ENCODE measurements at regions not wholly inside any gene's neighbourhood (a gene's known extent, or its start where the extent isn't known, plus 50 kb on each side); places are given as distances from the start of the nearest gene placed in this dataset.
A peak's percentile ranks its signal among the peaks of the same experiment; 100 is the strongest.
"Not testable (repeated sequence)": the region's sequence is repeated elsewhere in the genome, so short reads cannot be mapped to it uniquely, and the experiment has no call there.

DNA sequence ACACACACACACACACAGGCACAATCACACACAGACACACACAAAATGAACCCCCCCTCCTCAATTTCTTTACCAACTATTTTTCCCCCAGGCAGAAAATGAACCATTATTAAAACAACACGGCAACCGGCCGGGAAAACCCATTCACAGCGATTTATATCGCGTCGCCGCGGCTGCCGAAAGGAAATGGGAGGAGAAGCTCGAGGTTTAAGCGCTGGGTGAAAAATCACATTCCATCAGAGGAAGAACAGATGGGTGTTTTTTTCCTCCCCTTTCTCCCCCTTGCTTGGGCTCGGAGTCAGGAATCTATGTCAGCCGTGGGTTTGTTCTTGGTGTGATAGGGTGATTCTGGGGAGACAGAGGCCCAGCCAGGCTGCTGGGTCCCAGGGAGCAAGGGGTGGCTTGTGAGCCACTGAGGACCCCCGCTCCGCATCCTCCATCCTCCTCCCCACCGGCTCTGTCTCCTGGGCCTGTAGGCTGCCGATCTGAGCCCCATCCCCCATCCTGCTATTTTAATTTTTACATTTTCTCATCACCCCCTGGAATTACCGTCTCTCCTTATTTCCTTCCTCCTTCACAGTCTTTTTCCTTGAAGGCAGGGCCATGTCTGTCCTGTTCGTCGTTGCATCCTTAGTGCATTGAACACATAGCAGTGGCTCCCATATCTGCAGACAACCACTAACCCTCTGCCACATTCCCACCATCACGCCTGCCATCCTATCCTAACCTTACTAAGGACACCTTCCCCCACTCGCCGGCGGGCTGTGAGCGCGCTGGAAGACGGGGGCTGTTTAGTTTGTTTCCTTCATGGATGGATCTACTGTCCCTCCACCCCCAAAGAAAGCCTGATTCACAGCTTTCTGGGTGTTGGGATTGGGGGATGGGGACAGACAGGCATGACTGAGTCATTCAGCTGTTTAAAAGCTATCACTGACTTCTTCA, 137.7 kb downstream of the CRLF3 start:
- DNase-seq (ENCODE audit: low spot score) = not testable (repeated sequence)

DNA sequence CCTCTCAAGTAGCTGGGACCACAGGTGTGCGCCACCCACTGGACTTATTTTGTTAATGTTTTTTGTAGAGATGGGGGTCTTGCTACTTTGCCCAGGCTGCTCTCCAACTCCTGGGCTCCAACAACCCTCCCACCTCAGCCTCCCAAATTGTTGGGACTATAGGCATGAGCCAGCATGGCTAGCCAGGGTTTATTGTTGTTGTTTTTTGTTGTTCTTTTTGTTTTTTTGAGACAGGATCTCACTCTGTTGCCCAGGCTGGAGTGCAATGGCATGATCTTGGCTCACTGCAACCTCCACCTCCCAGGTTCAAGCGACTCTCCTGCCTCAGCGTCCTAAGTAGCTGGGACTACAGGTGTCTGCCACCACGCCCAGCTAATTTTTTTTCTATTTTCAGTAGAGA, 142.2 kb downstream of the CRLF3 start:
- DNase-seq (ENCODE audit: low spot score) = not testable (repeated sequence)

DNA sequence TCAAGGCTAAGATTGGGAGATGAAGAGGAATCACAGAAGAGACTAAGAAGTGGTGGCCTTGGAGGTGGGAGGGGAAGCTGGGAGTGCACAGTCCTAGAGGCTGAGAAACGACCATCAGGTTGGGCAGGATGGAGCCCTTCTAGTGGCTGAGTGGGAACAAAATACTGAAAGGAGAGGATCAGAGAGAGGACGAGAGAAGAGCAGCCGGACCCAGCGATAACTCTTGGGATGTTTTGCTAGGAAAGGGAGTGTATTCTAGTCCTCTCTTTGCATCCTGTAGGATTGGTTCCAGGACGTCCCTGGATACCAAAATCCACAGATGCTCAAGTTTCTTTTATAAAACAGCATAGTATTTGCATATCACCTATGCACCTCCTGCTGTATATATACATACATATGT, 143.8 kb downstream of the CRLF3 start:
- DNase-seq (ENCODE audit: low spot score) = not testable (repeated sequence)

DNA sequence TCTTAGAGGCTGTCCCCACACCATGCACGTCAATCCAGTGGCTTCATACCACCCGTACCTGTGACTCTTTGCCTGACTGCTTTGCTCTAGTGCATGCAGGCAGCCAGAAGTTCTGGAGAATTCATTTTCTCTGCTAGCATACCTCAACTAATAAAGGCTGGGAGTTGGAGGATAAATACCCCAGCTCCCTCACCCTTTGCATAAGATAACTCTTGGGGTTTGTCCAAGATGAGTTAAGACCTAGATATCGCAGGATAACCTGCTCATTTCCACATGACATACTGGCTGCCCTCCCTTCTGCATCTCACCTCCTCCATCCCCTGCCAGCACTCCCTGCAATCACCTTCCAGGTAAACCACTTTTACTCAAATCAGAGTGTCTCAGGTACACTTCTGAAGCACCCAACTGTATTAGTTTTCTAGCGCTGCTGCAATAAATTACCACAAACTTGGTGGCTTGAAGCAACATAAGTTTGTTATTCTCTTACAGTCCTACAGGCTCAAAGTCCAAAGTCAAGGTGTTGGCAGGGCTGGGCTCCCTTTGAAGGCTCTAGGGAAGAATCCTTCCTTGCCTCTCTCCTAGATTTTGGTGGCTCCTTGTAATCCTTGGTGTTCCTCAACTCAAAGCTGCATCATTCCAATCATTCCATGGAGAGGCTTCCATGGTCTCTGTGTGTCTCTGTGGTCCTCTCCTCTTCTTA, 146.8 kb downstream of the CRLF3 start:
- no peak for DNase-seq (ENCODE audit: low spot score)

DNA sequence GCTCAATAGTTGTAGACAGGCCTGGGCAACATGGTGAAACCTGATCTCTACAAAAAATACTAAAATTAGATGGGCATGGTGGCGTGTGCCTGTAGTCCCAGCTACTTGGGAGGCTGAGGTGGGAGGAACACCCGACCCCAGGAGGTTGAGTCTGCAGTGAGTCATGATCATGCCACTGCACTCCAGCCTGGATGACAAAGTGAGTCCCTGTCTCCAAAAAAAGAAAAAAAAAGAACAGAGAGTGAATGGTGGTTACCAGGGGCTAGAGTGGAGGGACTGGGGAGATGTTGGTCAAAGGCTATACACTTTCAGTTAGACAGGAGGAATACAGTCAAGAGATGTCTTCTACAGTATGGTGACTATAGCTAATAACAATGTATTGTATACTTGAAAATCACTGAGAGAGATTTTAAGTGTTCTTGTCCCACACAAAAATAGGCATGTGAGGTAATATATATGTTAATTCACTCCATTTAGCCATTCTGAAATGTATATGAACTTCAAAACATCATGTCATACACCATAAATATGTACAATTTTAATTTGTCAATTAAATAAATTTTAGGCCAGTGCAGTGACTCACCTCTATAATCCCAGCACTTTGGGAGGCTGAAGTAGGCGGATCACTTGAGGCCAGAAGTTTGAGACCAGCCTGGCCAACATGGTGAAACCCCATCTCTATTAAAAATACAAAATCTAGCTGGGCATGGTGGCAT, 148.6 kb downstream of the CRLF3 start:
- DNase-seq (ENCODE audit: low spot score) = not testable (repeated sequence)

DNA sequence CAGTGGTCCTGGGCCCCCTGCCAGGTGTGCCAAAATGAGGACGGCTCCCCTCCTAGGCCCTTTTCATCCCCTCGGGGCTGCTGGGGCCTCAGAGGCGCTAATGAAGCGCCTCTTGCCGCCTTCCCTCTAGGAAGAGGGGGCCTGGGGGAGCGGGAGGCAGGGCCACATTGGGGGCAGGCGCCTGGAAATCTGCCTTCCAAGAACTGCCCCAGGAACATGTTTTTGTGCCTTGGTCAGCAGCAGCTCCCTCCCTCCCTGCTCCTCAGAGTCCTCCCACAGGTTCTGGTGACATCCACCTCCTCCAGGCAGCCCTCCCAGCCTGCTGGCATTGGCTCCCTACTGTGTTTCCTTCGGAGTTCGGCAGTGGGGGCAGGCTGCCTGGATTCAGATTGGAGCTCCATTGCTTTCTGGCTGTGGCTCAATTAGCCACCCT, 155.3 kb downstream of the CRLF3 start:
- not testable (repeated sequence) for DNase-seq (ENCODE audit: low spot score)

DNA sequence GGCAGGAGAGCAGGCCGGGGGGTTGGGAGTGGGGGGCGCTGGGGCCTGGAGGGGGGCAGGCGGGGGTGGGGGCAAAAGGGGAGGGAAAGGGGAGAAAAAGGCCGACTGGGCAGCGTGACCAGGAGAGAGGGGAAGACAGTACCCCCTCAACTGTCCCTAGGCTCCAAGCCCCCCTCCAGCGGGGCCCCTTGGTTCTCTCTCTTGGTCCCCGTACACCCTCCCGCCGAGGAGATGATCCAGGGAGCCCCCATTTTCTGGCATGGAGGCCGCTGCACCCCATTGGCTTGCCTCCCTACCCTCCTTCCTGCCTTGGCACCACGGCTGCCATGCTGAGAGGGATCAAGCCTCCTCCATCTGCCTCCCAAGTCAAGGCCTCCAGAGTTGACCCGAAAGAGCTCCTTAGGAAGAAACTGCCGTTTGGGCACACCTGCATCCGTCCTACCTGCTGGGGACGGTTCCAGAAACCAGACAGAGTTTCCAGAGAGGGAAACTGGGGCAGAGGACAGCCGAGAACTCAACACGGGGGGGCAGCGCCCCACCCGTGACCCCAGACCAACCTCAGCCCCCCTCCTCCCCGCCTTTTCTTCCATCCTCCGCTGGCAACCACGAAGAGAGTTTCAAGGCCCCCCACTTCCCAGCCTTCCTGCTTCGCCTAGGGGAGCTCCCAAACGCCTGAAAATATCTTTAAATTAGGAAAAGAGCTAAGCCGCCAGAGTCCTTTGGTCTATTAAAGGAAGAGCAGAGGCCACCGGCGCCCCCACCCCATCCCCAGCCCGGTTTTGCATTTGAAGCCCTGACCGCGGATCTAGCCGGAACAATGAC, 155.9 kb downstream of the CRLF3 start:
- not testable (repeated sequence) for DNase-seq (ENCODE audit: low spot score)

DNA sequence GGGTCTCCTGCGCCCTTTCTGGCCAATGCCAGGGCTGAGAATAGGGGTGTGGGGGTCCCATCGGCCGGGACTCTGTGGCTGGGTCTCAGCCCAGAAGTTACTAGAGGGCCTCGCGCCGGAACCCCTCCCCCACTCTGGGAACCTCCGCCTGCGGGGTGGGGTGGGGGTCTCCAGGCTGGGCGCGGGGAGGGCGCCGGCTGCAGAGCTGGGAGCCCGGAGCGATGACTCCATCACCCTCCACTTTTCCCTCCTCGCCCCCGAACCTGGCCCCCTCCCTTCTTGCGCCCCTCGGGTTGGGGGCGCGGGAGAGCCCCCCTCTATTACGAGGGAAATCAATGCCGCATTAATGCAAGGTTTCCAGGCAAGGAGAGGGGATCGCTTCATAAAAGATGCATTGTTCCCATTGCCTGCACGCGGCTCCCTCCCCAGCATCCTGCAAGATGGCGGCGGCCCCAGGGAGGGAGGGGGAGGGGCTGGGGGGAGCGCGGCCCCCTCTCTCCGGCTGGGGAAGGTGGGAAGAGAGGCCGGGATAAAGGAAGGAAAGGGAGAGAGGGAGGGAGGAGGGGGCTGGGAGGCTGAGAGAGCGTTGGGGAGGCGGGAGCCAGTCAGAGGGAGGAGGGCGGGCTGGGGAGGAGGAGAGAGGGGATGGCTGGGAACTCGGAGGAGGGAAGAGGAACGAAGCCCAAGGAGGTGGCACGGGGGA, 156.7 kb downstream of the CRLF3 start:
- DNase-seq (ENCODE audit: low spot score) = peak; percentile 66

DNA sequence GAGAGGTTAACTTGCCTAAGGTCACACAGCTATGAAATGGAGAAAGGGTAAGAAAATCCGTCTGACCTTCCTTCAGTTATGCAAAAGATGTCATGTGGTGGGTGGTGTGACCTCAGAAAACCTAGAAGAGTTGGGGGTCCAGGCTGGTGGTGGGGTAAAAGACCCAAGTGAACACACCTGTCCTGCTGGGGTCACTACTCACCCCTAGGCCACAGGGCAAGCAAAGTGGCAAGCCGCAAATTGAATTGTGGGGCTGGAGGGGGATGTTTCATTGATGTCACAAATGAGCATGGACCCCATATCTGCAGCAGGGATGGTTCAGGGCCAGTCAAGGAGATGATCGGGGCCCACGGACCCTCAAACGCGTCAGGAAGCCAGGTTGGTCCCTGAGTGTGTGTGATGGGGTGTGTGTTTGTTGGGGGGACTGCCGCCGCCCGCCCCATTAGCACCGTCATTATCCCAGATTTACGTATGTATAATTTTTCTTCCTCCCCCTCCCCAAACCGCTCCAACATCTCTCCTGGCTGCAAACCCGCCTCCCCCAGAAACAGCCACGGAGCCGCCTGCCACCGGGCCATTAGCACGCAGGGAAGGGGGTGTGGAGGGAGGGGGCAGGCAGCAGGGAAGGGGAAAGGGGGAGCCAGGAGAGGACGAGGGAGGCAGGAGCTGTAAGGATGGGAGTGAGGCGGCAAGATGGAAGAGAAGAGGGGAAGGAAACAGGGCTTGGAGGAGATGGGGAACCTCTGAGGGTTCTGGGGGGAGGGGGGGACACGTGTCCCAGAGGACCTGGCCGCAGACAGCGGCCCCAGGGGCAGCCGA, 157.4 kb downstream of the CRLF3 start:
- peak; percentile 7 for DNase-seq (ENCODE audit: low spot score)

DNA sequence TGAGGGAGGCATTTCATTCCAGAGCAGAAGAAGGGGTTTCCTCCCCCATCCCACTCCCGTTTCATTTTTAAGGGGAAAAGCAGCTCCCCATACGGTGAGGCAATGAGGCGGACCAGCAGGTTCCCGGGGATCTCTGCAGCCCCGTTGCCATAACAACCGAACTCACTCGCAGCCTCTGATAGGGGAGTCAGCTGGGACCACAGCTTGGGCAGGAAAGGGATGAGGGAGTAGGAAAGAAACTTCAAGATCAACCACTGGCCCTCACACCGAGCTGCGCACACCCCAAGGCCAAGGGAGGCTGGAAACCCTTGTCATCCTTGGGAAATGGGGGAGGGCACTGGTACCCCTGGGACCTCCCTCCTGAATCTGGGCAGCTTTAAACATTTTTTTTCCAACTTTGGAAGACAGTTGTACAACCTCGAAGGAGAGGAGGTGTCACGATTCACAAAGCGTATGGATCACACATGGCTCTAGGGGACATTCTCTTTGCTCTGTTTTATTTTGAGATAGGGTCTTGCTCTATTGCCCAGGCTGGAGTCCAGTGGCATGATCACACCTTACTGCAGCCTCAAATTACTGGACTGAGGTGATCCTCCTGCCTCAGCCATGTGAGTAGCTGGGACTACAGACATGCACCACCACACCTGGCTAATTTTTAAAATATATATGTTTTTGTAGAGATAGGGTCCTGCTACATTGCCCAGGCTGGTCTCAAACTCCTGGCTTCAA, 160.6 kb downstream of the CRLF3 start:
- not testable (repeated sequence) for DNase-seq (ENCODE audit: low spot score)

DNA sequence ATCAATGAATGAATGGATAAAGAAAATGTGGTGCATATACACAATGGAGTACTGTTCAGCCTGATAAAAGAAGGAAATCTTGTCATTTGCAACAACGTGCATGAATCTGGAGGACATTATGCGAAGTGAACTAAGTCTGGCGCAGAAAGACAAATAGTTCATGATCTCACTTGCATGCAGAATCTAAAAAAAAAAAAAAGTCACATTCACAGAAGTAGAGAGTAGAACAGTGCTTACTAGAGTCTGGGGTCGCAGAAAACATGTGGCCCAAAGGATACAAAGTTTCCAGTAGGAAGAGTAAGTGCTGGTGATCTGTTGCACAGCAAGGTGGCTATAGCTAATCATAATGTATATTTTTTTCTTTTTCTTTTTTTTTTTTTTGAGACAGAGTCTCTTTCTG, 167.3 kb downstream of the CRLF3 start:
- not testable (repeated sequence) for DNase-seq (ENCODE audit: low spot score)

DNA sequence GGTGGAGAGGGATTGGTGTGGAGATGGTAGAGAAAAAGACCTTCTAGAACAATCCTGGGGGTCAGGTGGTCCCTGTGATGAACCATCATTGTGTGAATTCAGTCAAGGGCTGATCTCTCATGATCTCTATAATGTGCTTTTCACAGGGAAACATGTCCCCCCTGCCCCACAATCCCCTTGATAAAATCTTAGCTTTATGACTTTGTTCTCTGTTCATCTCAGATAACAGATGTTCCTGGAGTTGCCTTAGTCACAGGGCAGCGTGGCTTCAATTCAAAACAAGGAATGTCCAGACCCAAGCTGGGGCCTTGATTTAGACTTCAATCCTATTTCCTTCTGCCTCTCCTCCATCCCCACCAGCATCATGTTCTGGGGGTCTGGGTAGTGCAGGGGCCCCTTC, 171.5 kb downstream of the CRLF3 start:
- not testable (repeated sequence) for DNase-seq (ENCODE audit: low spot score)

DNA sequence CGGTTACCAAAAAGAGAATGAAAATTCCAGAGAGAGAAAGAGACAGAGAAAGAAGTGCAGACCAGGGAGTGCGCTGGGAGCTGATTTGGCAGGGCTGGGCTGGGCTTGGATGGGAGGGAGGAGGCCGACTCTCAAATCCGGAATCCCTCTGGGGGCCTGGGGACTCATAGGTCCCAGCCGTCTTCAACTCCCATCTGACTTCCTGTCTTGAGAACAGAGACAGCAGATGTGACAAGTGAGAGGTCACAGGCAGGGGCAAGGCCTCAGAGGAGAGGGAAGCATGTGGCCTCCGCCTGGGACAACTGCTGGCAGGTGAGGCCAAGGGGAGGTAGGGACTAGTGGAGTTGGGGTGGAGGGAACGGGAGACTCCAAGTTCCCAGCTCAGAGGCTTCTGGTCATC, 172.9 kb downstream of the GOSR1 start:
- not testable (repeated sequence) for DNase-seq (ENCODE audit: low spot score)

DNA sequence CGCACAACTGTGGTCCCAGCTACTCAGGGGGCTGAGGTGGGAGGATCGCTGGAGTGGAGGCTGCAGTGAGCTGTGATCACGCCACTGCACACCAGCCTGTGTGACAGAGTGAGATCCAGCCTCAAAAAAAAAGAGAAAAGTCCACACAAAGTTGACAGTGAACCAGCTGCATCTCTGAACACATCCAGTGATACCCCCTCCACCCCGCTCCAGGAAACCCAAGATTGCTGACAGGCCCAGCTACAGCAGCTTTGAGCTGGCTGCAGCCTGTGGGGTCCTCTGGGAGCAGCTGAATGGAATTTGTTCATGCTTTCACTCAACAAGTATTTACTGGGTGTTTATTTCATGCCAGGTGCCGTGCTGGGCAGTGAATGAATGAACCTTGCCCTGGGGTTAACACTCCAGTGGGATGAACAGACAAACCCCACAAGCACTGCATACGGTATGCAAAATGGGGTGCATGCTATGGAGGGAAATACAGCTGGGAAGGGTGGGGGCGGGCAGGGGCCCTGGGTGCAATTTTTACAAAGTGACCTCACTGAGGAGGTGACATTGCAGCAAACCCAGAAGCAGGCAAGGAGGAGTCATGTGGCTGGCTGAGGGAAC, 170.9 kb downstream of the GOSR1 start:
- not testable (repeated sequence) for DNase-seq (ENCODE audit: low spot score)

DNA sequence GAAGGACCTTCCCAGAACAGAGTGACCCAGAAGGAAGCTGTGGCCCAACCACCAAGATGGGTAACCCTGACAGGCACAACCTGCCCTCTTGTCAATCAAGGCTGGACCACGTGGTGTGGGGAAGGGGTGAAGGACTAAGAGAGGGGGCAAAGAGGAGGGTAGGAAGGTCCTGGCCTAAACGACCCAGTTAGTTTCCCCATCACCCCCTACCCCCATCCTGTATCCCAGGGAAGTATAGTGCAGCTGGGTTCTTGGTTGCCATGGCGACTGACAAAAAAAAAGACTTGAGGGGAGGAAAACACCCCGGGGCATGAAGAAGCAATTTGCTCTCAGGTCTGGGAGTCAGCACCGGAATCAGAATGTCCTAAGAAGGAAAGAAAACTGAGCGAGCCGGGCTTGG, 168.7 kb downstream of the GOSR1 start:
- DNase-seq (ENCODE audit: low spot score) = not testable (repeated sequence)

DNA sequence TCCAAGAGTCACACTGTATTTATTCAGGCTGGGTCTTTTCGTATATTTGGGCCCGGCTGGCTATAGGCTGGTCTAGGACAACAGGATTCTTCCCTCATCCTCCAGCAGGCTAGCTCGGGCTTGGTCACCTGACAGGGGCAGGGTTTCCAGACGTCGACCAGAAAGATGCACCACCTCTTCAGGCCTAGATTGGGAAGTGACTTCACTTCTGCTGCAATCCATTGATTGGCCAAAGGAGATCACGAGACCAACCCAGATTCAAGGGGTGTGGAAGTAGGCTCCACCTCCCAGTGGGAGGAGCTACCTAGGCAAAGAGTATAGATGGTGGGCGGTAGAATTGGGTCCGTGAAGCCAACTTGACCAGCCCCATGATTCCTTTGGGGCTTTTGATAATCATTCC, 167.5 kb downstream of the GOSR1 start:
- not testable (repeated sequence) for DNase-seq (ENCODE audit: low spot score)

DNA sequence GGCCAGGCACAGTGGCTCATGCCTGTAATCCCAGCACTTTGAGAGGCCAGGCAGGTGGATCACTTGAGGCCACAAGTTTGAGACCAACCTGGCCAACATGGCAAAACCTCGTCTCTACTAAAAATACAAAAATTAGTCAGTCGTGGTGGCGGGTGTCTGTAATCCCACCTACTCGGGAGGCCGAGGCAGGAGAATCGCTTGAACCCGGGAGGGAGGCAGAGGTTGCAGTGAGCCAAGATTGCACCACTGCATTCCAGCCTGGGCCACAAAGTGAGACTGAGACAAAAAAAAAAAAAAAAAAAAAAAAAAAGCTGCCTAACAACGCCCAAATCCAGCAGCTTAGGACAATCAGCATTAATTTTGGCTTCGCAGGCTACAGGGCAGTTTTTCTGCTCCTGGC, 167.1 kb downstream of the GOSR1 start:
- not testable (repeated sequence) for DNase-seq (ENCODE audit: low spot score)

DNA sequence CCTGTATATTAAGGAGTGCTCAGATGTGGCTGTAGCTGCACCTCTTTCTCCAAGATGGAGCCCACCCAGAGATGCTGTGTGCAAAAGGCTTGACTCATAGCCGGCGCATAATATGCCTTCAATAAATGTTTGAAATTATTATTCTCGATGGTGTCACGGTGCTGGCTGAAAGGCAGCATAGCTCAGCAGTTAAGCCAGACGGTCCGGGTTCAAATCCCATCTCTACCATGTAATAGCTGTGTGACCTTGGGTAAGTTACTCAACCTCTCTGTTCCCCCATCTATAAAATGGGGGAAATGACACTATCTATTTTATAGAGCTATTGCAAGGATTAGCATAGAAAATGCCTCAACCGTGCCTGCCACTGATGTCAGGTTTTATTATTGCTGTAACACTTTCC, 164.2 kb downstream of the GOSR1 start:
- not testable (repeated sequence) for DNase-seq (ENCODE audit: low spot score)

DNA sequence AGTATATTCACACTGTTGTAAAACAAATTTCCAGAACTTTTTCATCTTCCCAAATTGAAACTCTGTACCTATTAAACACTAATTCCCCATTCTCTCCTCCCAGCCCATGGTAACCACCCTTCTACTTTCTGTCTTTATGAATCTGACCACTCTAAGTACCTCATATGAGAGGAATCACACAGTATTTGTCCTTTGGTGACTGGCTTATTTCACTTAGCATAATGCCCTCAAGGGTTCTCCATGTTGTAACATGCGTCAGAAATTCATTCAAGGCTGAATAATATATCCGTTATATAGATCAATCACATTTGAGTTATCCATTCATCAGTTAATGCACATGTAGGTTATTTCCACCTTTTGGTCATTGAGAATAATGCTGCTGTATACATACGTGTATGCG, 162.2 kb downstream of the GOSR1 start:
- DNase-seq (ENCODE audit: low spot score) = not testable (repeated sequence)

Data from globus pallidus (tissue), 1 donor.